SU-DHL-6 (cell line): ENCODE measurements at regions not wholly inside any gene's neighbourhood (a gene's known extent, or its start where the extent isn't known, plus 50 kb on each side); places are given as distances from the start of the nearest gene placed in this dataset.

ENCODE experiments used
- H2AFZ ChIP-seq: fragments of 200-600 bp; sonication (generic); 2 replicates; pipeline ENCODE4 v1.6.1; 2014; ENCODE audit warnings: low read depth, mild to moderate bottlenecking, moderate library complexity, mixed read lengths, antibody characterized with exemption, low read length; ENCODE audit not compliant: severe bottlenecking
- H3F3A ChIP-seq: fragments of 200-600 bp; shearing (Covaris generic); 2 replicates; pipeline ENCODE4 v1.6.0; 2016; ENCODE audit warnings: antibody characterized with exemption, mild to moderate bottlenecking; ENCODE audit not compliant: insufficient read depth
- H3K27ac ChIP-seq: fragments of 200-600 bp; sonication (generic); 2 replicates; pipeline ENCODE4 v1.5.1; 2016; ENCODE audit warnings: low read depth, mild to moderate bottlenecking, low read length, moderate library complexity, mixed read lengths
- H3K27me3 ChIP-seq: fragments of 200-600 bp; sonication (generic), shearing (Covaris generic); 2 replicates; pipeline ENCODE4 v1.6.0; 2014; ENCODE audit warnings: mild to moderate bottlenecking, low read length
- H3K36me3 ChIP-seq: fragments of 200-600 bp; sonication (generic); 2 replicates; pipeline ENCODE4 v1.6.1; 2014; ENCODE audit warnings: mild to moderate bottlenecking, low read length, mixed read lengths
- H3K4me2 ChIP-seq: fragments of 300-600, 200-600 bp; shearing (Covaris generic), sonication (generic); 2 replicates; pipeline ENCODE4 v1.6.0; 2014; ENCODE audit warnings: low read length, low read depth, mild to moderate bottlenecking; ENCODE audit not compliant: poor library complexity, severe bottlenecking
- H3K4me3 ChIP-seq: fragments of 200-600 bp; sonication (generic); 2 replicates; pipeline ENCODE4 v1.5.1; 2014; ENCODE audit warnings: antibody characterized with exemption, low read length, mild to moderate bottlenecking, mixed read lengths; ENCODE audit not compliant: insufficient read depth, poor library complexity, severe bottlenecking
- H3K79me2 ChIP-seq: fragments of 200-600 bp; sonication (generic); 2 replicates; pipeline ENCODE4 v1.6.1; 2014; ENCODE audit warnings: mild to moderate bottlenecking, low read length, moderate library complexity; ENCODE audit not compliant: insufficient read depth
- H3K9ac ChIP-seq: fragments of 200-600 bp; sonication (generic); 2 replicates; pipeline ENCODE4 v1.7.0; 2014; ENCODE audit warnings: mild to moderate bottlenecking, low read length
- H3K9me2 ChIP-seq: fragments of 200-600 bp; sonication (generic); replicated peaks from 2 replicates; pipeline ENCODE4 v1.6.1; 2014; ENCODE audit warnings: low read length; ENCODE audit not compliant: insufficient read depth
- H3K9me3 ChIP-seq: fragments of 200-600 bp; sonication (generic); 2 replicates; pipeline ENCODE4 v1.6.1; 2014; ENCODE audit warnings: low read length, mixed read lengths; ENCODE audit not compliant: insufficient read depth
- H4K20me1 ChIP-seq: fragments of 200-600 bp; sonication (generic); 2 replicates; pipeline ENCODE4 v1.6.1; 2014; ENCODE audit warnings: low read depth, mild to moderate bottlenecking, antibody characterized with exemption, low read length, moderate library complexity, mixed read lengths
- EZH2phosphoT487 ChIP-seq: fragments of 200-600 bp; sonication (generic), shearing (Covaris generic); conservative IDR thresholded peaks from 2 replicates; pipeline ENCODE4 v1.6.1; 2018; ENCODE audit warnings: mild to moderate bottlenecking, antibody characterized with exemption, low read length, moderate library complexity, mixed read lengths
- TF ChIP-seq, protein P1 (sequence below): fragments of 200-600 bp; sonication (generic); IDR thresholded peaks from one replicate; pipeline ENCODE4 v1.5.1; 2017; ENCODE audit warnings: antibody characterized with exemption, mild to moderate bottlenecking, low read length, moderate library complexity; ENCODE audit not compliant: insufficient read depth, poor library complexity, severe bottlenecking

DNA sequence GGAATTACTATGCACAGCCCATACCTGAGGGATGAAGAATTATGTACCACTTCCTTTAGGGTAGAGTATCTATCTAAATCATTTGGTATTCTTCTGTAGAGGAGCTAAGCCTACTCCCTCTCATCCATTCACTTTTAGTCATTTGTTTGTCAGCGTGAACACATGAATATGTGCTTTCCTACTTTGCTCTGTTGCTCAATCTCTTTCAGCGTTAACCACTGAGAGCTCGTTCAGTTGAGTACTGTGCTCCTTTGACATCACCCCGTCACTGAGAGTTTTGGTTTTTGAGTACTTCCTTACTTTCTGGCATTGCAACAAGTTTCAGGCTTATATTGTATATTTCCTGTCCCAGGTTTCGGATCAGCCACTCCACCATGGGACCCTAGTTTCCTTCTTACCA, 700.6 kb downstream of the NLGN4X start:
- Histone ChIP-seq H4K20me1 (no peaks in the 10 kb centered on the region), H3K4me2 (no peak overlapping the region), H3K27ac (no peak overlapping the region), H3K36me3 (no peaks in the 10 kb centered on the region), H3F3A (no peaks in the 10 kb centered on the region), H3K9me3 (no peaks in the 10 kb centered on the region), H3K9me2 (no peaks in the 10 kb centered on the region), H3K9ac (no peak overlapping the region), H2AFZ (no peak overlapping the region), H3K27me3 (no peaks in the 10 kb centered on the region), H3K4me3 (no peak overlapping the region), H3K79me2 (no peaks in the 10 kb centered on the region)
- TF ChIP-seq EZH2phosphoT487, result no peak
- TF ChIP-seq, protein P1, sequence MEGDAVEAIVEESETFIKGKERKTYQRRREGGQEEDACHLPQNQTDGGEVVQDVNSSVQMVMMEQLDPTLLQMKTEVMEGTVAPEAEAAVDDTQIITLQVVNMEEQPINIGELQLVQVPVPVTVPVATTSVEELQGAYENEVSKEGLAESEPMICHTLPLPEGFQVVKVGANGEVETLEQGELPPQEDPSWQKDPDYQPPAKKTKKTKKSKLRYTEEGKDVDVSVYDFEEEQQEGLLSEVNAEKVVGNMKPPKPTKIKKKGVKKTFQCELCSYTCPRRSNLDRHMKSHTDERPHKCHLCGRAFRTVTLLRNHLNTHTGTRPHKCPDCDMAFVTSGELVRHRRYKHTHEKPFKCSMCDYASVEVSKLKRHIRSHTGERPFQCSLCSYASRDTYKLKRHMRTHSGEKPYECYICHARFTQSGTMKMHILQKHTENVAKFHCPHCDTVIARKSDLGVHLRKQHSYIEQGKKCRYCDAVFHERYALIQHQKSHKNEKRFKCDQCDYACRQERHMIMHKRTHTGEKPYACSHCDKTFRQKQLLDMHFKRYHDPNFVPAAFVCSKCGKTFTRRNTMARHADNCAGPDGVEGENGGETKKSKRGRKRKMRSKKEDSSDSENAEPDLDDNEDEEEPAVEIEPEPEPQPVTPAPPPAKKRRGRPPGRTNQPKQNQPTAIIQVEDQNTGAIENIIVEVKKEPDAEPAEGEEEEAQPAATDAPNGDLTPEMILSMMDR, result no peak

DNA sequence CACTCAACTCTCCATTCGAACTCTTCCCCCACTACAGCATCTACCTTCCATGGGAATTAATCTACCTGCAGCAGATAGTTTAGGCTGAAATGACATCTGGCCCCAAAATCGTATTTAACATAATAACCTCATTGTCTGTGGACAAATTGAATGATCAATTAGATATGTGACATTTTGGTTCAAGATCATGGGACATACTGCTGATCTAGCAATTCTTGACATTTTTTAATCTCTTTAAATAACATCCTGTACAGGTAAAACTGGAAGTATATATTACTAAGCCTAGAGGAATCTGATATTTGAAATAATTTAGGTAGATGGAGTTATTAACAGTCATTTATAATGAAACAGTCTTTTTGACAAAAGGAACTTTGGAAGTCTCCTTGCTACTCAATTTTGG, 702.5 kb downstream of the NLGN4X start:
- H3K9me3 ChIP-seq, result no peaks in the 10 kb centered on the region
- no peak overlapping the region for H3K4me3 ChIP-seq
- H3K4me2 ChIP-seq, result no peak overlapping the region
- H3K36me3 ChIP-seq, result no peaks in the 10 kb centered on the region
- H3K9ac ChIP-seq, result no peak overlapping the region
- H3K27ac ChIP-seq, result no peak overlapping the region
- no peaks in the 10 kb centered on the region for H3F3A ChIP-seq
- no peak for TF ChIP-seq EZH2phosphoT487
- TF ChIP-seq, protein P1, result no peak
- H4K20me1 ChIP-seq, result no peaks in the 10 kb centered on the region
- no peak overlapping the region for H2AFZ ChIP-seq
- H3K79me2 ChIP-seq, result no peaks in the 10 kb centered on the region
- H3K27me3 ChIP-seq, result no peaks in the 10 kb centered on the region
- H3K9me2 ChIP-seq, result no peaks in the 10 kb centered on the region

DNA sequence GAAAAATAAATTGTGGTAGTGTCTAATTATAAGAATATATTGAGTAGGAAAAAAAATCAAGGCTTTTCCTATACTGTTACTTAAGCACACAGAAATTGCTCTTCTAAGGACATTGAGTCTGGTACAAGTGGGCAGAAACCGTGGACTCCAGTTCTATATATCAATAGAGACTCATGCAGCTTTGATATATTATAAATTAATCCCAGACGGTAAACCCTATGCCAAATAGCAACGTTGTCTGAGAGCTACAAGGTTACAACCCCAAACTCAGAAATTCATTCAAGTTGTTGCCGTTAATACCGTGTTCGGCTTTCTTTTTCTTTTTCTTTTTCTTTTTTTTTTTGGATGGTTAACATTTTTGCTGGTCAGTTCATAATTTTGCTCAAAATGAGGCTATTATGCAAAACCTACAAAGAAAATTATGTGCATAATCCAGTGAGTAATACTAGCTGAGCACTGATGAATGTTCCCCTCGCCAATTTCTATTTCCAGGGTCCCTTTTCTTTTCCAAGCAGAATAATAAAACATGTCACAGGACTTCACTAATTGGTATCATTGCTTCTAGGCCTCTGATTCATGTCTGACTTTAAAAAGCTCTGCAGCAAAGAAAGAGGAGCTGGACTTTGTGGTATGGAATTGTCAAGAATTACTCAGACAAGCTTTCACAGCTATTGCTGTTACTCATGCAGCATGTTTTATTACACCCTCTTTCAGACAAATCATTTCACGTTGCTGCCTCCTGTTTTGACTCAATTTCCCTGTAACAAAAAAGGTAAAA, 737.7 kb downstream of the NLGN4X start:
- H3K36me3 ChIP-seq, result no peaks in the 10 kb centered on the region
- H3K27me3 ChIP-seq, result no peaks in the 10 kb centered on the region
- no peak overlapping the region for H3K9ac ChIP-seq
- H3K4me3 ChIP-seq, result no peak overlapping the region
- H2AFZ ChIP-seq, result no peak overlapping the region
- no peak overlapping the region for H3K4me2 ChIP-seq
- H3K27ac ChIP-seq, result no peak overlapping the region
- no peaks in the 10 kb centered on the region for H3F3A ChIP-seq
- H3K9me2 ChIP-seq, result no peaks in the 10 kb centered on the region
- H3K9me3 ChIP-seq, result no peaks in the 10 kb centered on the region
- H3K79me2 ChIP-seq, result no peaks in the 10 kb centered on the region
- no peaks in the 10 kb centered on the region for H4K20me1 ChIP-seq
- TF ChIP-seq, protein P1, result no peak
- no peak for TF ChIP-seq EZH2phosphoT487
